Heart left ventricle (tissue), 16 donors: ENCODE measurements at regions not wholly inside any gene's neighbourhood (a gene's known extent, or its start where the extent isn't known, plus 50 kb on each side); places are given as distances from the start of the nearest gene placed in this dataset.

Source experiments
- ATAC-seq, 4 donors: fragments of 200-7000 bp; cut with Tn5 transposase; one replicate each; pipeline ENCODE4 v1.9.1; 2020 to 2022; ENCODE audit warnings: moderate library complexity in 4 of 4, mild to moderate bottlenecking in 3 of 4, moderate number of reproducible peaks in 1 of 4
- DNase-seq, 5 donors: peaks; one replicate each; pipeline ENCODE4 v3.0.0-alpha.2; 2020
- H3K27ac ChIP-seq, 12 donors: fragments of 200-600 bp; sonication (generic) in 4 of 12; one replicate each; pipeline versions ENCODE4 v1.5.0 to v1.8.0; 2016 to 2022; ENCODE audit warnings: mild to moderate bottlenecking in 2 of 12
- H3K27me3 ChIP-seq, 9 donors: fragments of 200-600 bp; sonication (generic) in 2 of 9; one replicate each; pipeline versions ENCODE4 v1.5.1 to v1.8.0; 2016 to 2022; ENCODE audit warnings: mild to moderate bottlenecking in 3 of 9
- H3K36me3 ChIP-seq, 9 donors: fragments of 200-600 bp; sonication (generic) in 2 of 9; one replicate each; pipeline versions ENCODE4 v1.5.0 to v1.8.0; 2018 to 2022; ENCODE audit warnings: mild to moderate bottlenecking in 2 of 9
- H3K4me1 ChIP-seq, 12 donors: fragments of 200-600 bp; sonication (generic) in 4 of 12; one replicate each; pipeline versions ENCODE4 v1.5.0 to v1.8.0; 2016 to 2022; ENCODE audit warnings: mild to moderate bottlenecking in 3 of 12
- H3K4me3 ChIP-seq, 12 donors: fragments of 200-600 bp; sonication (generic) in 4 of 12; one replicate each; pipeline versions ENCODE4 v1.5.0 to v1.8.0; 2017 to 2022; ENCODE audit warnings: mild to moderate bottlenecking in 9 of 12, moderate library complexity in 4 of 12
- H3K9me3 ChIP-seq, 12 donors: fragments of 200-600 bp; sonication (generic) in 4 of 12; one replicate each; pipeline versions ENCODE4 v1.5.0 to v1.8.0; 2016 to 2022; ENCODE audit warnings: mild to moderate bottlenecking in 1 of 12
- CTCF ChIP-seq, 12 donors: fragments of 200-600 bp; sonication (generic) in 4 of 12; IDR thresholded peaks; one replicate each; pipeline versions ENCODE4 v1.5.0 to v1.8.0; 2018 to 2022; ENCODE audit warnings: antibody characterized with exemption in 12 of 12, mild to moderate bottlenecking in 5 of 12
- POLR2A ChIP-seq, 2 donors: fragments of 450-650 bp; IDR thresholded peaks; one replicate each; pipeline ENCODE4 v1.6.1; 2017; ENCODE audit warnings: antibody characterized with exemption in 2 of 2, mild to moderate bottlenecking in 2 of 2, moderate library complexity in 2 of 2
- WGBS, 4 donors: extraction: QIAGEN DNeasy Blood & Tissue Kit in 2 of 4; methylation state at CpG; one replicate each; pipeline versions ENCODE4 v1.1.5 to v1.1.7; 2013 to 2018; 5-methylcytosine and 5-hydroxymethylcytosine counted together
- intact Hi-C, 10 donors: fragments of 100-400 bp; cut with DNase I; formaldehyde crosslinking; loops; one replicate each; pipeline versions ENCODE4 v1.11.1 to v1.14.2; 2022
- donor health status: ischemic (EF 13 %, LVEDD 7.1; RV severe dilation, severe dysfunction).
- donor health status: healthy with polysubstance abuse.
- donor health status: DM: no; HTN: yes; CAD: no.
- donor health status: DM: no; HTN: no; CAD: no.
- donor health status: ischemic (EF 25% LVEDD 6.9; RV normal size, moderate dysfunction).
- donor health status: ischemic (EF 25% LVEDD 5.7; RV mildly dilated, moderate dysfunction).
- donor health status: healthy.
- donor health status: DM: yes; HTN: yes; CAD: no.
- donor health status: ischemic (EF 35%, LVEDD 5.7; RV mildly dilated, moderate dysfunction).
- donor health status: nonischemic (EF 11% LVEDD 7.7; RV severe dilation, severe dysfunction).
- donor health status: DM: yes; HTN: yes; CAD: no.
- donor health status: PGD.
- donor health status: ischemic (EF 29% LVEDD 5.4; RV normal size, mild dysfunction).
- donor health status: nonischemic (EF 23%, LVEDD 6.1; RV moderate dilation, normal function).

DNA sequence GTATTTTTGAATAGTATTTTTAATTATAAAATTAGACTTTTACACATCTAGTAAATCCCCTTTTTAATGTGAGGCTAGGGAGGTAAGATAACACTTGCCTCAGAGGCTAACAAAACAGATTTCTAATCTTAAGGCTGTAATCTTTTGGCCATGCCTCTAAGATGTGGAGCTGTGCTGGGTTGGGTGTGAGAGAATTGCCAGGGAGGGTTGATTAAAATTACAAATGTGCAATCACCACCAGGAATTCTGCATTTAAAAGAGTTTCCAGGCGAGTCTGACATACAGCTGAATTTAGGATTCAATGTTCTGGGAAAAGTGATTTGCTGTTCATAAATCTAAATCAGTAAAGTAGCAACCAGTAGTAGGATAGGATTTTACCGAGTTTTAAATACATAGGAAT, 73.3 kb downstream of the NUDT12 start:
- Histone ChIP-seq H3K4me1 (no peaks in the 10 kb centered on the region), H3K9me3 (peaks cover 0 to 5% (median under 1%) of the 10 kb centered on the region in 12 donors), H3K36me3 (no peaks in the 10 kb centered on the region), H3K27me3 (no peaks in the 10 kb centered on the region), H3K27ac (no peak overlapping the region), H3K4me3 (no peak overlapping the region)
- no peak for TF ChIP-seq CTCF (IDR thresholded peaks at IDR 0.05)
- no peak for TF ChIP-seq POLR2A (IDR thresholded peaks at IDR 0.05)
- DNase-seq (no peak), ATAC-seq (no peak)
- intact Hi-C loops = no loop called here
- WGBS, 4 donors = 47 to 57% (median 51%) methylated on average over 2 of the region's 2 CpGs

GRCh38 chr5:103487822-103488493, 74.6 kb downstream of the NUDT12 start:
- no peaks in the 10 kb centered on the region for H3K4me1 ChIP-seq
- no peak overlapping the region for H3K4me3 ChIP-seq
- intact Hi-C loops = no loop called here
- H3K9me3 ChIP-seq = no peaks in the 10 kb centered on the region
- ATAC-seq (no peak), DNase-seq (no peak)
- no peaks in the 10 kb centered on the region for H3K27me3 ChIP-seq
- no peak overlapping the region for H3K27ac ChIP-seq
- no peak for TF ChIP-seq CTCF (IDR thresholded peaks at IDR 0.05)
- no peak for TF ChIP-seq POLR2A (IDR thresholded peaks at IDR 0.05)
- 88 to 96% (median 94%) methylated on average over 3 of the region's 3 CpGs for WGBS, 4 donors
- no peaks in the 10 kb centered on the region for H3K36me3 ChIP-seq

GRCh38 chr5:103487218-103487617, 75.4 kb downstream of the NUDT12 start:
- ATAC-seq (no peak), DNase-seq (no peak)
- Histone ChIP-seq H3K4me3 (no peak overlapping the region), H3K27ac (no peak overlapping the region), H3K4me1 (no peaks in the 10 kb centered on the region), H3K9me3 (no peaks in the 10 kb centered on the region), H3K27me3 (no peaks in the 10 kb centered on the region), H3K36me3 (no peaks in the 10 kb centered on the region)
- TF ChIP-seq CTCF (IDR thresholded peaks at IDR 0.05) (no peak), POLR2A (IDR thresholded peaks at IDR 0.05) (no peak)
- 65 to 70% (median 68%) methylated on average over 6 of the region's 6 CpGs for WGBS, 4 donors
- intact Hi-C loops = no loop called here

GRCh38 chr5:103486739-103487138, 75.8 kb downstream of the NUDT12 start:
- WGBS, 4 donors = 78 to 81% (median 80%) methylated on average over 5 of the region's 5 CpGs
- H3K9me3 ChIP-seq = no peaks in the 10 kb centered on the region
- H3K4me3 ChIP-seq = no peak overlapping the region
- H3K27ac ChIP-seq = no peak overlapping the region
- ATAC-seq = no peak
- no peaks in the 10 kb centered on the region for H3K4me1 ChIP-seq
- intact Hi-C loops = no loop called here
- H3K27me3 ChIP-seq = no peaks in the 10 kb centered on the region
- H3K36me3 ChIP-seq = no peaks in the 10 kb centered on the region
- DNase-seq = no peak
- TF ChIP-seq CTCF (IDR thresholded peaks at IDR 0.05) (no peak), POLR2A (IDR thresholded peaks at IDR 0.05) (no peak)
